ENCODE measurements at regions not wholly inside any gene's neighbourhood (a gene's known extent, or its start where the extent isn't known, plus 50 kb on each side); places are given as distances from the start of the nearest gene placed in this dataset.
"Not testable (repeated sequence)": the region's sequence is repeated elsewhere in the genome, so short reads cannot be mapped to it uniquely, and the experiment has no call there.

GRCh38 chr21:13806444-13806843 lies 196.9 kb downstream of the POTED start:
- not testable (repeated sequence) for TF ChIP-seq POLR2A, TAF1, SPI1, POU2F2, POLR2AphosphoS5 (IDR thresholded peaks at IDR 0.05; ENCODE audit: low read depth, low read length)
